ENCODE measurements at regions not wholly inside any gene's neighbourhood (a gene's known extent, or its start where the extent isn't known, plus 50 kb on each side); places are given as distances from the start of the nearest gene placed in this dataset.

DNA sequence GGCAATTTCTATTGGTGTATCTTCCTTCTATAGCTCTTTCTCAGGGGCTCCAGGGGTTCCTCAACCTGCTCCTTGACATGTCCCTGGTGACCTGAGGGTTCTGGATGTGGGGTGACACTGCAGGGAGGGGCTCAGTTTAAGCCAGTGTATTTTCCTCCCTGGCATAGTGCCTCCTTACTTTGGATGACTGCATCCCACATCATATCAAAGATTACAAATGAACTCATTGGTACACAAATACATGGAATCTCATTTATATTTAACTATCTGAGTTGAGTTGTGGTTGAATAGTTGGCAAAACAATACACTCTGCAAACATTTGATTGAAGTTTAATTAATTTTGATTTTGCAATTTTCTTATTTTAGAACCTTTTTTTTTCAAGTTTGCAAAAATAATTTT is 268.2 kb upstream of the SKOR2 start:
- CTCF ChIA-PET, result no interaction called here
- no peak for DNase-seq (ENCODE audit: low spot score)
- no peak overlapping the region for H3K27ac ChIP-seq
- TF ChIP-seq, protein P1, sequence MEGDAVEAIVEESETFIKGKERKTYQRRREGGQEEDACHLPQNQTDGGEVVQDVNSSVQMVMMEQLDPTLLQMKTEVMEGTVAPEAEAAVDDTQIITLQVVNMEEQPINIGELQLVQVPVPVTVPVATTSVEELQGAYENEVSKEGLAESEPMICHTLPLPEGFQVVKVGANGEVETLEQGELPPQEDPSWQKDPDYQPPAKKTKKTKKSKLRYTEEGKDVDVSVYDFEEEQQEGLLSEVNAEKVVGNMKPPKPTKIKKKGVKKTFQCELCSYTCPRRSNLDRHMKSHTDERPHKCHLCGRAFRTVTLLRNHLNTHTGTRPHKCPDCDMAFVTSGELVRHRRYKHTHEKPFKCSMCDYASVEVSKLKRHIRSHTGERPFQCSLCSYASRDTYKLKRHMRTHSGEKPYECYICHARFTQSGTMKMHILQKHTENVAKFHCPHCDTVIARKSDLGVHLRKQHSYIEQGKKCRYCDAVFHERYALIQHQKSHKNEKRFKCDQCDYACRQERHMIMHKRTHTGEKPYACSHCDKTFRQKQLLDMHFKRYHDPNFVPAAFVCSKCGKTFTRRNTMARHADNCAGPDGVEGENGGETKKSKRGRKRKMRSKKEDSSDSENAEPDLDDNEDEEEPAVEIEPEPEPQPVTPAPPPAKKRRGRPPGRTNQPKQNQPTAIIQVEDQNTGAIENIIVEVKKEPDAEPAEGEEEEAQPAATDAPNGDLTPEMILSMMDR (conservative IDR thresholded peaks at IDR 0.05; ENCODE audit: low read depth), result no peak
- POLR2A ChIA-PET (ENCODE audit: low non-redundant PET), result no interaction called here

DNA sequence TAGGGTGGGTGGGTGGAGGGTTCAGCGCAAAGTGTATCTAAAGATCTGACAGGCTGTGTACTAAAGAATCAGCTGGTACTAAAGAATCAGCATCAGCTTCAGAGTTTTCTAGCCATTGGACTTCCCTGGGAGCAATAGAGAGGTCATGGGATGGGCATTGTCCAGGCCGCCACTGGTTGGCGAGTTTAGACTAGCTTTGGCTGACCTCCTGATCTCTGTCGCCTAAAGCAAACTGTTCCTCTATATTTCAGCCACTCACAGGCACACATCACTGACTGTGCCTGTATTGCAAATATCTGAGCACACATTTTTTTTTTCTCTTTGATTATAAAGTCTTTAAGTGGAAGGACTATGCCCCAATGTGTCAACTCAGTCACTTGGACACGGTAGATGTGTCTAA is 267.8 kb upstream of the SKOR2 start:
- ChIA-PET POLR2A (ENCODE audit: low non-redundant PET) (no interaction called here), CTCF (no interaction called here)
- TF ChIP-seq, protein P1 (conservative IDR thresholded peaks at IDR 0.05; ENCODE audit: low read depth), result no peak
- no peak for DNase-seq (ENCODE audit: low spot score)
- H3K27ac ChIP-seq, result no peak overlapping the region

DNA sequence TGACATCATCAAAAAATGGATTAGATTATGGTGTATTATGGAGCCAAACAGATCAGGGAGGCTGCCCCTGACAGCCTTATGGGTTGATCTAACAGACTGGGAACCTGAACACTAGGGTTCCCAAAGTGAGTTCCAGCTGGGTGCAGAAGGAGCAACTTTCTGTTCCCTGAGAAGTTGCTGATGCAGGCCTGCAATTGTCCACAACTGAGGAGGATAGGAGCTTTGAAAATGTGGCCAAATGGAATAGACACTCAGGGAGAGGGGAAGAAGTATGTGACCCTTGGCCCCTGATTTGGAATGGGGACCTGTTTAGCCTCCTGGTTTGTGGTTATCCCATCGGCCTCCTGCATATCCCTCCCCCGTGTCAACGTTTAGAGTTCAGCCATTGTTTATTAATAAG is 262.2 kb upstream of the SKOR2 start:
- no peak overlapping the region for H3K27ac ChIP-seq
- no peak for DNase-seq (ENCODE audit: low spot score)
- POLR2A ChIA-PET (ENCODE audit: low non-redundant PET), result no interaction called here
- TF ChIP-seq, protein P1 (conservative IDR thresholded peaks at IDR 0.05; ENCODE audit: low read depth), result no peak
- CTCF ChIA-PET, result no interaction called here

DNA sequence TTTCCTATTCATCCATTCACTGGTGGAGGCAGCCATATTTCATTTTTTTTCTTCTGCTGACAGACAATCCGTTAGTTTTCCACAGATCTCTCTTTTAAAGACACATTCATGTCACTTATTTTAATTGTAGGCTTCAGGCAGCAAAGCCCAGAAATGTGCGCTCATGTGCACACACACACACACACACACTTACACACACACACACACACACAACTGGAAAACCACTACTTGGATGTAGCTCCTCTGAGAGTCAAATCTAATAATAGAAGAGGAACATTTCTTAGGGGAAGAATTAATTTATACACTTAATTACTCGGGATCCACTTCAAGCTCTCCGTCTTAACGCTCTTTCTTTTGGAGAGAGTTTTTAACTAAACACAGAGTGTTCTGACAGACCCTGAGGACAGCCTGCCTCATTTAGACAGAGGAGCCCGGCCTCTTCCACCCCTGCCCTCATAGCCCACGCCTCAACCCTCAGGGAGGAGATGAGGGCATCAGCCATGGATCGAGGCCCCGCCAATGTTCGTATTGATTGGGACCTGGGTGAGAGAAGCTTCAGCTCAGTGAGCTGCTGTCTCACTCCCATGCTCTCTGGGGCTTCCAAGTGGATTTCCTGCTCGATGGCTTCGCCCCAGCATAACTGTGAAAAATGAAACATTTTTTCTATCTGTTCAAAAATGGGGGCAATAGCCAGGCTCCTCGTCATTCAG is 261.4 kb upstream of the SKOR2 start:
- TF ChIP-seq, protein P1 (conservative IDR thresholded peaks at IDR 0.05; ENCODE audit: low read depth), result no peak
- CTCF ChIA-PET, result no interaction called here

DNA sequence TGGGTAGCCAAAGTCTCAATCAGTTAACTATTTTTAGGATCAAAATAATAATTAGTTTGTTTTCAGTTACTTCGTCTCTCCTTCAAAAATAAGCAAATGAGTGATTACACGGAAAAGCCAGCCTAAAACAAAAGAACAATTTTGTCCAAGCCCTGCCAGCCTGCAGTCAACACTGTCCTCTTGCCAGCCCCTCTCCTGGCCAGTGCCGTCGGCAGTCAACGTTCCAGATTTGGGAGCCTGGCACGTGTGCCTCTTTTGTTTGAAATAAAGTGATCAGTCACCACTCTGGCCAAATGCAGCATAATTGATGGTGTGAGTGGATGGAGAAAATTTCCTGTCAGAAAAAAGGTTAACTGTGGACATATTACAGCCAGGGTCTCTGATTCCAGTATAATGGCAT is 260.6 kb upstream of the SKOR2 start:
- H3K27ac ChIP-seq, result no peak overlapping the region
- POLR2A ChIA-PET (ENCODE audit: low non-redundant PET), result no interaction called here
- TF ChIP-seq, protein P1 (conservative IDR thresholded peaks at IDR 0.05; ENCODE audit: low read depth), result no peak
- CTCF ChIA-PET, result no interaction called here
- no peak for DNase-seq (ENCODE audit: low spot score)

More for the DNA sequence above, 261.4 kb upstream of the SKOR2 start:
- H3K27ac ChIP-seq, result no peak overlapping the region
- POLR2A ChIA-PET (ENCODE audit: low non-redundant PET), result no interaction called here
- DNase-seq (ENCODE audit: low spot score), result no peak

DNA sequence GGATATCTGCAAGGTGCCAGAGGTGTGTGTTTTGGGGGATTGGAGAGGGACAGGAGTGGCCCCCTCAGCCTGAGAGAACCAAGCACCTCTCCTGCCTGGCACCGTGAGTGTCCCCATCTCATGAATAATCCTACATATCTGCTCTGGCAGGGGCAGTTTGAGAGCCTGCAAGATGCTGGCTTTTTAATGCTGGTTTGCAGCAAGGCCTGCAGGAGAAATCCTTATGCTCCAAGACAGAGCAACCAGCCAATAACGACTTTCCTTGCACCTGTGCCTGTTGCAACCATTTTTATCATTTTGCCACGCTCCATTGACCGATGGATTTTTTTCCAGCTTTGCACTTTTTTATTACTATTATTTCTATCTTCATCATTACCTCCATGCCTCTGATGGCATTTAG is 259.4 kb upstream of the SKOR2 start:
- TF ChIP-seq, protein P1 (conservative IDR thresholded peaks at IDR 0.05; ENCODE audit: low read depth), result no peak
- ChIA-PET POLR2A (ENCODE audit: low non-redundant PET) (no interaction called here), CTCF (interaction anchor here (0.6 kb wide), 1 partner anchor 1019 kb away, joined by 3 read pairs; no protein-coding TSS in a partner anchor)
- no peak for DNase-seq (ENCODE audit: low spot score)
- H3K27ac ChIP-seq, result no peak overlapping the region

Measured in RWPE1 (cell line).